Esophagus mucosa (tissue), 1 donor: ENCODE measurements at regions not wholly inside any gene's neighbourhood (a gene's known extent, or its start where the extent isn't known, plus 50 kb on each side); places are given as distances from the start of the nearest gene placed in this dataset.

Experiments
- ATAC-seq: fragments of 200-7000 bp; cut with Tn5 transposase; one replicate; pipeline ENCODE4 v1.9.1; 2020
- donor health status: DM: yes; HTN: yes; CAD: no.

DNA sequence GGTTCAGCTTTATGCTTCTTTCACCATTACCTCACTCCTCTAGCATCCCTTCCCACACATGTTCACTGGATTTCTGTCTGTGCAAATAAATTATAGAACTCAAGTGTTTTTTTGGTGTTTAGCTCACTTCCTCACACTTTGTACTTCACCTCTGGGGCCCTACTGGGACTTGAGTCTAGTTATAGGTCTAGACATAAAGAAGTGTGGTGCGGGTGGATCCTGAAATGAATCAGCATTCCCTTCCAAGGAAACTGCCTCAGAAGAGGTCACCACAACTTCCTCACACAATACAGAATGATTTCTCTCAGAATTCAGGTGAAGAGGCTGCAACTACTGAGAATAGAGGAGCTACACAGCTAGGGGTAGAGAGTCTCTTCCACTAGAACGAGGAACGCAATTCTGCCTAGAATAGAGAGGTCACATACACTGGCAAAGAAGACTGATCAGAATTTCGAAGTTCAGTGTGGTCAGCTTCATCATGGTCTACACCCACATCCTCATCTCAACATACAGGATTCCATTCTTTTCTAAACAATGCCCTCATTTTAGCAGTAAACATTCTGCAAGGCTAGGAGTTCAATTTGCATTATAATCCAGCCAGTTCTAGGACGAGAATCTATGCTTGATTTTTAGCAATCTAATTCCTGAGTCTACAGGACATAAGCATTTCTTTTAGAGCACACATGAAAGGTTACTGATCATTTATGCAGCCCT is 938.7 kb upstream of the PHF14 start:
- ATAC-seq, result no peak

DNA sequence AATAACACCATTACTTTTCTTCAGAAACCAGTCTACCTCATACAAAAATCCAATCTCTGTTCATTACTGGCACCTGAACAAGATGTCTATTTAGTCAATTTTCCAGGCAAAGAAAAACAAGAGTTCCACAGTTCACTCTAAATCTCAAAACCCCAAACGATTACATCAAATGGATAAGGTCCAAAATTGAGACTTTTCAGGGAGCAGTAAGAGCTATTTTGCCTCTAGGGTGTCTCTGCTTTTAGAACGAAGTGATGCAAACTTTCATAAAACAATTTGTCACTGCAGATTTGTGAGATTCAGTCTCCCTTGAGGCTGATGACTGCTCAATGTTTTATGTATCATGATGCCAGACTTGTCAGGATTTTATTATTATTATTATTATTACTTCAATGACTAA is 937.0 kb upstream of the PHF14 start:
- no peak for ATAC-seq

DNA sequence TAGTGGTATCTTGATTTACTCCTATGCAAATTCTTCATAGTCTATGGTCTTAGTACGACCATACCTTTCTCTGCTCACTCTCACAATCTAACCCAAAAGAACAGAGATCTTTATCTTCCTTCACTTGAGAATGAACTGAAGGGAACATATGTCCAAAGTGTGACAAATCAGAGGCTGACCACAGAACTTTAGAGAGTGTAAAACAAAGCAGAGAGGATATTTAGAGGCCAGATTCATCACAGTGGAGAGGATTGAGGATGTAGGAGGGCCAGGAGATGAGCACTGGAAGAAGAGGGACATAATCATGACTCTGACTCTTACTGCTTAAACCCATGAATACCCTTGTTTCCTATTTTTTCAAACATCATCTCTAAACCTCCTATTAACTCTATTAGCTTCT is 935.3 kb upstream of the PHF14 start:
- no peak for ATAC-seq

DNA sequence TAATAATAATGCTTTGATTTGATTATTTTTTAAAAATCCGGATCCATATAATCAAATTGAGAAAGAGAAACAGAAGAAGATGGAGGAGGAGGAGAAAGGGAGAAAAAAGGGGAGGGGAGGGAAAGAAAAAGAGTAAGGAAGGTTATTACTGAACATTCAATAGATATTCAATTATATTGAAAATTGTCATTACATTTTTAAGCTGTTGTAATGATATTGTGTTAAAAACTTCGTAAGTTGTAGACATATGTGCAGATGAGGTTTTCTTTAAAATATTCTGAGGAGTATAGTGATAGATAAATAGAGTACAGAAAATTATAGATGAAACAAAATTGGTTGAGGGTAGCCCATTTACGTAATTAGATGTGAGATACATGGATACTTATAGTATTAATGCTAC is 933.0 kb upstream of the PHF14 start:
- no peak for ATAC-seq

DNA sequence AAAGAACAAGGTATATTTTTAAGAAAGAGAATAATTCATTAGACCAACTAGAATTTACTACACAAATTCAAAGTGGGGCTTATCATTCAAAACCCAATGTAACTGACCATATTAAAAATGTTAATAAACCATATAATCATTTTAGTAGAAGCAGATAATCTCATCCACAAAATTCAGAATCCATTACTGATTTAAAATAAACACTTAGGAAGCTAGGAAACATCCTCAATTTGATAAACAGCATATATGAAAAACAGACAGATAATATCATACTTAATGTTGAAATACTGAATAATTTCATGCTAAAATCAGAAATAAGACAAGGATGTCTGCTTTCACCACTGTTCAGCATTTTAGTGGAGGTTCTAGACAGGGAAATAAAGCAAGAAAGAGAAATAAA is 902.8 kb upstream of the PHF14 start:
- no peak for ATAC-seq

DNA sequence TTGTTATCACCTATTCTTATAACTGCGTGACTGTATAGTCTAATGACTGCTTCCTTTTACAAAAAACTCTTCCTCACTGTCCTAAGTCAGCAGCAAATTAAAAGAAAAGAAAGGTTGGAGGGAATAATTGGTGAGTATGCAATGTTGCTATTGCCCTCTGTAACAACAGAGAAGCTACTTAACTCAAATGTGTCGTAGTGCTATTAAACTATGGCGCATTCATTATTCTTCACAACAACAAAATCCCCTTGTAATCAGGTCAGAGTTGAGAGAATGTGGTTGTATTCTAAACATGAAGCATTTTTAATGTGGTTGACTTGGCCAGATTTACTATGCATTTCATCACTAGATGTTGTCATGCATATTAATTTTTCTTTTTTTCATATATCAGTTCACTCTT is 897.8 kb upstream of the PHF14 start:
- ATAC-seq, result no peak

DNA sequence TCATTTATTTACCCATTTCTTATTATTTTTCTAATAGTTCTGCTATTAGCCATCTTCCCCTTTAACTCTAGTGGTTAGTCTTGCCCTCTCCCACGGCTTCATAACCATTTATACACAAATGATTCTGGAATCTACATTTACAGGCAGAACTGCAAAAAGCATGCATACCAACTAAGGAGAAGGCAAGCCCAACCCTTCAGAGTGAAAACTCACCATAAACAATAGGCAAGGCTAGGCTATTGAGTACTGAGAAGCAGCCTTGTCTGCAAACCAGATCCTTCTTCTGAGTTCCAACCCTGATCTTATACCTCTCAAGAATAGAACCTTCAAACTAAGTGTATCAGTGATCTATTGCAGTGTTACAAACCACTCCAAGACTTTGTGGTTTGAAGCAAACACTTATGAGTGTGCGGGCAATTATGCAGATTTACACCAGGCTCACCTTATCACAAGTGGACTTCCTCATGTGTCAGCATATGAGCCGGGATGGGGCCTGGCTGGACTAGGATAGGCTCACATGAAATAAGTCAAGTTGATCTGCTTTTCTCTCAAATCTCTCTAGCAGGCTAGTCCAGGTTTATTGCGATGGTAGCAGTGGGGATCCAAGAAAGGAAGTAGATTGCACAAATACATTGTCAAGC is 896.9 kb upstream of the PHF14 start:
- ATAC-seq, result no peak

DNA sequence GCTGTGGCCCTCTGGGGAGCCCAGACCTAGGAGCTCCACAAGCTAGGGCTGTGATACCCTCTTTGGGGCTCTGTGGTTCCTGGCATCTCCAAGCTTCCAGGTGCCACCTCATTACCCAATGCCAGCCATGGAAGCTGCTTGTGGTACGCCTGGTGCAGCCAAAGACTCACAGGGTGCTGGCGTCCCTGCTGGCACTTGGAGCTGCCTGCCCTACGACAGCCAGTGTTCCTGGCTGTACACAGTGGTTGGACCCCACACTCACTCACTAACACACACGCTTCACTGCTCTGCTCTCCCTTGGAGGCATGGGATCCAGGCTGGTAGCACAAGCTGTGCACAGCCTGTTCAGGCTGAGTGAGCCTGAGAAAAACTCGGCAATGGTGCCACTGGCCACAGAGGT is 894.1 kb upstream of the PHF14 start:
- ATAC-seq, result no peak

DNA sequence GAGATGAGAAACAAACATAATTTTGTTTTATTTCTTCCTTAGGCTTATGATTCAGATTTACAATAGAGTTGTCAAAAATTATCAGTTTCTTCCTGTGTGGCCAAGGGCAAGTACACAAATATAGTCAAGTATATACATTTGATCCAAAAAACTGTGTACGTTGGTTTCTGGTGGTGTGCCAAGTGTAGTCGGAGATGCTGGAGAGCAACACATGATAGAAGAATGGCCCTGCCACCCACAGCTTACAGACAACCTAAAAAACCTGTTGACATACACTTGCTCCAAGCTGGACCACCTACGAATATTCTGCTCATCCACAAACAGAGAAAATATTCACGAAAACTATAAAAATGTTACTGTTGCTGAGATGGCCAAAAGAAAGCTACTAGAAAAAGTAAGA is 890.8 kb upstream of the PHF14 start:
- ATAC-seq, result no peak

DNA sequence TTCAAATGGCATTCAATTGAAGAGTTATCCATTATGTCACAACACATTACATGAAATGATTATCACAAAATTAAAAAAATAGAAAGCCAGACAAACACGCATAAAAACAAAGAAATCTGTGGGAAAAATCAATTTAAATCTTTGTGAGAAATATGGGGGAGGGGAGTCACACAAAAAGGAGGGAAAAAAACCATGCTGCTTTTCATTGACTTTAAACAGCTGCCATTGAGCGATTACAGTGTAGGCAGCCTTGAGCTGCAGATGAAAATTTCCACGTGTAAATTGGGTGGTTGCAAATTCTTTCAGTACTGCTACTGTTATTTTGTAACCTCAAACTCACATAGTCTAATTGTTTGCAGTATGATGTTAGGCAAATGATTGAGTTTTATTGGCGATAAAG is 889.9 kb upstream of the PHF14 start:
- no peak for ATAC-seq

DNA sequence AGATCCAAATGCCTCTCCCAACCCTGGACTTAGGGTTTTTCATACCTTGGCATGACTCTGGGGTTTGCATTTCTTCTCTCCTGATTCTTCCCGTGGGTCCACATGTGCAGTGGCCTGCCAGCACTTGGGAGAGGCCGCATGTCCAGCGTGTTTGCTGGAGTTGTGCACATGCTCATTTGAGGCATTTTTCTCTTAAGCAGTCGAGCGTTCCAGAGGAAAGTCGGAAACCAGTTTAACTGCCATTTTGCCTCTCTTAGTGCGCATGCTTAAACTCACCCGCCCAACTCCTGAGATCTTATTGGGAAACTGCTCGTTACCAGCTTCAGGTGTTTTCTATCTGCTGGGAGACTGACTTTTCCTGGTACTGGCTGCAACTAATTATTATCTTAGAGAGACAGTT is 888.4 kb upstream of the PHF14 start:
- ATAC-seq, result no peak

DNA sequence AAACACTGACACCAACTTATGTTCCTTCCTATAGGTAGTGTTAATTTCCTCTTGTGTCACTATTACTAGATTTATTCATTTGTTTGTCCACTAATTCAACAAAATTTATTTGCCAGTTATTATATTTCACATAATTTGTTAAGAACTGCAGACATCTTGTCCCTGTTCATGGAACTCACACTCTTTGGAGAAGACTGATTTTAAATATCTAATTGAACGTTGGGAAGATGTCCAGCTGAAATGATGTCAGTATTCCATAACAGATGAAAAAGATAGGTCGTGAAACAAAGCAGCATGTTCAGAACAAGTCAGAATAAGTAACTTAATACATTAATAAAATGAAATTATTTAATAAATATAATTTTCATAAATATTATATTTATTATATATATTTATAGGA is 873.1 kb upstream of the PHF14 start:
- ATAC-seq, result no peak

DNA sequence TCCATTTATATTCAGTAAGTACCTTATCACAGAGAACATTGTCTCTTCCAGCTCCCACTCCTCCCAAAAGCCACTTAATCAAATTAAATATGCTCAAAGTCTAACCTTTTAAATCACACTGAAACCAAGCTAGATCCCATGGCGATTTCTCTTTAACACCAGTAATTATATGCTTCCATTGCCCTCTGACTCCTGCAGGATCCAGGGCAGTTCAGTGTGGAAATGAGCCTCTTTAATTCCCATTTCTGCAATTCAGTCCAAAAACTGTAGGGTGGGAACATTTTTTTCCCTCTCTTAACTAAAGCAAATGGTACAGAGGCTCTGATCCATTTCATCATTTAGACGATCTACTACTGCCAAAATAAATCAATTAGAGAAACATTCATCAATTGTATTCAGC is 872.3 kb upstream of the PHF14 start:
- ATAC-seq, result no peak

DNA sequence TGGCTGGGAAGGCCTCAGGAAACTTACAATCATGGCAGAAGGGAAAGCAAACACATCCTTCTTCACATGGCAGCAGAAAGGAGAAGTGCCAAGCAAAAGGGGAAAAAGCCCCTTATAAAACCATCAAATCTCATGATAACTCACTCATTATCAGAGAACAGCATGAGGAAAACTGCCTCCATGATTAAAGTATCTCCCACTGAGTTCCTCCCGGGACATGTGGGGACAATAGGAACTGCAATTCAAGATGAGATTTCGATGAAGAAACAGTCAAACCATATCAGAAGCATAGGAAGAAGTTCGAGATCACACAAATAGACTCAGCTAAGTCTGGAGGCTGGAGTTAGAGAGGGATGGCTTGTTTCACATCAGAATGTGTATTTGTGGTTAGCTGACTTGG is 869.4 kb upstream of the PHF14 start:
- no peak for ATAC-seq

DNA sequence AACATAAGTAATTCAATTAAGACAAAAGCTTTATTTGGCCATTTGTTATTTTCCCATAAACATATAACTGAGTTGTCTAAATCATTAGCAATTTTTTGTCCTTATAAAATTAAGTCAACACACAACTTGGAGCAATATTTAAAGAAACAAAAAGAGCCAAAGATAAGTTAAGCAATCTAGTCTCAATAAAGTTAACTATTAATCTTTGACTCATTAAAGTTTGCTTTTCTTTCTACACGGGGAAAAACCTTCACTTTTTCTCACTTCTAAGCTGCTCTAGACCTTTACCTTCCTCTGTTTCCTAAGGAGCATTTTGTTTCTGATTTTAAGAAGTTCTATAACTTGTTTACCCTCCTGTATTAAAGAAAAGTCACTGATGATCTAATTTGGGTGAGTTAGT is 867.1 kb upstream of the PHF14 start:
- no peak for ATAC-seq

DNA sequence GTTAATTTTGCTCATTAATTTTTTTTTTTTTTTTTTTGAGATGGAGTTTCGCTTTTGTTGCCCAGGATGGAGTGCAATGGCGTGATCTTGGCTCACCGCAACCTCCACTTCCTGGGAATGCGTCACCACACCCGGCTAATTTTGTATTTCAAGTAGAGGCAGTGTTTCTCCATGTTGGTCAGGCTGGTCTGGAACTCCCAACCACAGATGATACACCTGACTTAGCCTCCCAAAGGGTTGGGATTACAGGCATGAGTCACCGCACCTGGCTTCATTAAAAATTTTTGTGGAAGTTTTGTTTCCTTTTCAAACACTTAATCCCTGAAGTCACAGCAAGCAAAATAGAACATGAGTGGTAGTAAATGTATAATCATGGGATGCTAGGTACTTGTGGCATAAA is 857.2 kb upstream of the PHF14 start:
- ATAC-seq, result peak; percentile 71

DNA sequence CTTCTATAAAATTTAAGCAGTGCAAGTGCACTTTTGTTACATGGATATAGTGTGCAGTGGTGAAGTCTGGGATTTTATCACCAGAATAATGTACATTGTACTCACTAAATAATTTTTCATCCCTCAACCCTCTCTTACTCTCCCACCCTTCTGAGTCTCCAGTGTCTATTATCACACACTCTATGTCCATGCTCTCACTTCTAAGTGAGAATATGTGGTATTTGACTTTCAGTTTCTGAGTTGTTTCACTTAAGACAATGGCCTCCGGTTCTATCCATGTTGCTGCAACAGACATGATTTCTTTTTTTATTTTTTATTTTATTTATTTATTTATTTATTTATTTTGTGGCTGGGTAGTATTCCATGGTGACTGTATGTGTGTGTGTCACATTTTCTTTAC is 855.9 kb upstream of the PHF14 start:
- no peak for ATAC-seq

DNA sequence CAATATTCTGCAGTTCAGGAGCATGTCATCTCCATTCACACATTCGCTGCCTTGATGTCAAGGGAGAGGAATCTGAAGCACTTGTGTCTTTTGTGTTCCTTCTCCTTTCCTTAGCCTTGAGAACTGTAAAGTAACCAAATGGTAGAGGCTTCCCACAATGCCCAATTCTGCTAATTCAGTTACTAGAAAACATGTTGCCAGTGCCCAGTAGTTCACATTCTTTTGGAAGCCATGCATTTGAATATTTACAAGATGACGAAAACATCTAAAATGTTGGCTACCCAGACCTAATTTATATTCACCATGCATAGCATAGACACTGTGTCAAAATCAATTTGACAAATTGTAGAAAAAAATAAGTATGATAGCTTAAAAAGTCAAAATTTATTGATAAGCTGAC is 852.7 kb upstream of the PHF14 start:
- no peak for ATAC-seq

DNA sequence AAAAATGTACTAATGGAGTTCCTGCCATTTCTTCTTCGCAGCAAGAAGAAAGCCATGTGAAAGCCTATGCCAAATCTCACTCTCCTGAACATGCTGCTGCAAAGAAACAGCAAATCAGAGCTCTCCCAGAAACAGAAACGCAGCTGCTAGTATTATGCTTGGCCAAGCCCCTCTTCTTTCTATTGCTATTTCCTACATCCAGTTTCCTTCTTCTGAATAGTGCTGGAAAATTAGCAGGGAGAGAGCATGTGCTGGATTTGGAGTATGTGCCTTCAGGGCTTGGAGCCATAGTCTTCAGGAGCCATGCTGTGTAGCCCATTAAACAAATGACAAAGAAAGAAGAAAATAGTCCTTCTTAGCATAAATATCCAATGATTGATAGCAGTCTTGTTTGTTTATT is 852.0 kb upstream of the PHF14 start:
- ATAC-seq, result no peak

DNA sequence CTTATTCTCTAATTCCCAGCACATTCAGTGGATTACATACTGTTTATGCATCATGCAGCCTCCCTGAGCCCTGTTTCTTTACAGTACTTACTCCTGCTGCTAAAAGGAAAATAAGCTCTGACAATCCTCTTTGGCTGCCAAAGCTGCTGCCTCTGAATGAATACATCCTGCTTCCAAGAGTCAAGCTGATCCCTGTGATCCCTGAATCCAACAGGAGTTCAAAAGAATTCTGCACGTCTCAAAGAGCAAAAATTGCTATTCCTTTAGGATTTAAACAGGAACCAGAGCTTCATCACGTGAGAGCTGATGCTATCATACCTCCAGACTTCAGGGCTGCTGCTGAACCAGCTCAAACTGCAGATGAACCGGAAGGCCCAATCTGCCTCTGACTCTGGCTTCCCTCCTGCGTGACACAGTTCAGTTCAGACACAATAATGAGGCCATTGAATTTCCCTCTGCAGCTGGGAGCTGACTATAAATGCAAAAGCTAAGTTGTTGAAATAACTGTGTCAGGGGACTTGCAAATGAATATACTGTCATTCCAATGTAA is 851.0 kb upstream of the PHF14 start:
- ATAC-seq, result no peak

DNA sequence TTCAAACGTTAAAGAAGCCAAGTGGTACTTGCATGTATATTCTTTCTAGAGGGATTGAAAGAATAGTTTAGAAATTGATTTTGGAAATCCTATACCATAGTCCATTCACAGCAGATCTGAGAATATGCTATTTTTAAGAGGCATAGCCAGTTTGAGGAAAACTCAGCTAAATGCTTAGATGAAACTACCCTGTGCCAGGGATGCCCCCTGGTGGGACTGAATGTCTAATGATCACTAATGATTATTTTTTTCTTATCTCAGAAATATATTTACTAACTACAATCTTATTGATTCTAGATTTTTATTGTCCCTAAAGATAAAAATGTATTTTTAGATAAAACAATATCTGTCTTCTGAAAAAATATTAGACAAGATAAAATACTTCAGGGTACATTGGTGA is 844.9 kb upstream of the PHF14 start:
- no peak for ATAC-seq

DNA sequence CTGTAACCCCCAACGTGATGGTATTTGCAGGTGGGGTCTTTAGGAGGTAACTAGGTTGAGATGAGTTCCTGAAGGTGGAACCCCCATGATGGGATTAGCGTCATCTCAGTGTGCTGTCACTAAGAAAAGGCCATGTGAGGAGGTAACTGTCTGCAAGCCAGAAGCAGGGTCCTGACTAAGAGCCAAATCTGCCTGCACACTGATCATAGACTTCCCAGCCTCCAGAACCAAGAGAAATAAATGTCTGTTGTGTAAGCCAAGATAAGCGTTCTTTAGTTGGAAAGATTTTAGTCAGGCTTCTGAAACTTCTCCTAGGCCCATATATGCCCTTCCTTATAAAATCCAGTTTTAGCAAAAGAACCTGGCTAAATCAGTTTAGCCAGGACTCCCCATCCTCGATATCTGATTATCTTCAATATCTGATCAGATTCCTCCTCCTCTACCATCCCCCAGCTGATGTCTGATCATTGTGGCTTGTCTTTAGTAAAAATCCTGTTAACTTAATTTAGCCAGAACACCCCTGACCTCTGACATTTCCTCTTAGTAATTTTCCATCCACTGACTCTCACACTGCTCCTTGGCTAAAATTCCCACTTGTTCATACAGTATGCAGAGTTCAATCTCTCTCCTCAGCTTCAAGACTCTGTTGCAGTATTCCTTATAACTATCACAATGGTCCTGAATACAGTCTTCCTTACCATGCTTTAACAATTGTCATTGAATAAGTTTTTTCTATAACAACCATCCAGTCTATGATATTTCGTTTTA is 835.4 kb upstream of the PHF14 start:
- no peak for ATAC-seq

DNA sequence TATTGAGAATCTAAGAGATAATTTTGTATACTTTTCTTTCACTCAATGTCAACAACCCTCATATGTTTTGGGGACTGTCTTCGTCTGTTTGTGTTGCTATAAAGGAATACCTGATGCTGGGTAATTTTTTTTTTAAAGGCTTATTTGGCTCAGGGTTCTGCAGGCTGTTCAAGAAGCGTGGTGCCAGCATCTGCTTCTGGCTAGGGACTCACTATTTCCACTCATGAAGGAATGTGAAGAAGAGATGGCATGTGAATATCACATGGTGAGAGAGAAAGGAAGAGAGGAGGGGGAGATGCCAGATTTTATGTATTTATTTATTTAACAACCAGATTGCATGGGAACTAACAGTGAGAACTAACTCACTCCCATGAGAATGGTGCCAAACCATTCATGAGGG is 827.4 kb upstream of the PHF14 start:
- no peak for ATAC-seq

DNA sequence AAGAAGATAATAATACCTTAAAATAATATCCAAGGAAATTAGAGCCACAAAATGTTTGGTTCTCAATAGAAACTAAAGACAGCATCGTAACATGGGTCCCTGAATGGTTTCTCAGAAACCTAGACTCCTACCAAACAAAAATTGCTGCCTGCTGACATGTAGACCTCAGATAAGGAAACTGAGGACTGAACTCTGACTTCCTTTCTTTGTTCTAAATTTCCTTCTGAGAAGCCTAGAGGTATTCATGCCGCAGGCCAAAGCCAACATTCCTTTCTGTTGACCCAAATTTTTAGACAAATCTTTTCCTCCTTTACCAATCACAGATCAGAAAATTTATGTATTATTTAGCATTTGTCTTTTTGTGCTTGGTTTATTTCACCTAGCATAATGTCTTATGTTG is 816.7 kb upstream of the PHF14 start:
- ATAC-seq, result no peak
